WTC11 (cell line): ENCODE measurements at regions not wholly inside any gene's neighbourhood (a gene's known extent, or its start where the extent isn't known, plus 50 kb on each side); places are given as distances from the start of the nearest gene placed in this dataset.

Experiments
- ATAC-seq: fragments of 200-7000 bp; cut with Tn5 transposase; 2 replicates; pipeline ENCODE4 v1.10.0; 2021; ENCODE audit warnings: mild to moderate bottlenecking, moderate library complexity
- CTCF ChIA-PET: fragments of 300-600 bp; sonication (Branson Sonifier 250); formaldehyde crosslinking; loops from one replicate; lab custom pipeline; 2021; ENCODE audit warnings: antibody characterized with exemption; lab: Charles Lee
- POLR2A ChIA-PET: fragments of 350-600 bp; sonication (Branson Sonifier 250); formaldehyde crosslinking; loops from one replicate; lab custom pipeline; 2021; ENCODE audit warnings: antibody characterized with exemption; lab: Charles Lee
- DNase-seq: peaks from one replicate; pipeline ENCODE4 v3.0.0; 2021; ENCODE audit warnings: low spot score
- H3K27ac Mint-ChIP-seq: 2 replicates; pipeline ENCODE4 v1.8.0; 2021; ENCODE audit warnings: mixed read lengths
- H3K27me3 Mint-ChIP-seq: 2 replicates; pipeline ENCODE4 v1.8.0; 2021; ENCODE audit warnings: low read depth, mild to moderate bottlenecking, moderate library complexity, mixed read lengths
- H3K36me3 Mint-ChIP-seq: 2 replicates; pipeline ENCODE4 v1.8.0; 2021; ENCODE audit warnings: mixed read lengths
- H3K4me1 Mint-ChIP-seq: 2 replicates; pipeline ENCODE4 v1.8.0; 2022; ENCODE audit warnings: mixed read lengths
- H3K4me3 Mint-ChIP-seq: 2 replicates; pipeline ENCODE4 v1.8.0; 2021; ENCODE audit warnings: mild to moderate bottlenecking, moderate library complexity, mixed read lengths
- H3K9me3 Mint-ChIP-seq: 2 replicates; pipeline ENCODE4 v1.8.0; 2021; ENCODE audit warnings: mixed read lengths
- ARID4B ChIP-seq: sonication (generic); formaldehyde crosslinking; IDR thresholded peaks from 2 replicates; pipeline ENCODE4 v1.8.0; 2023; ENCODE audit warnings: missing genetic modification reagents, mild to moderate bottlenecking, borderline replicate concordance
- CREM ChIP-seq: sonication (generic); formaldehyde crosslinking; IDR thresholded peaks from 2 replicates; pipeline ENCODE4 v1.8.1; 2022; ENCODE audit warnings: mild to moderate bottlenecking, missing genetic modification reagents, moderate library complexity
- E2F5 ChIP-seq: sonication (generic); formaldehyde crosslinking; IDR thresholded peaks from 2 replicates; pipeline ENCODE4 v1.8.1; 2022; ENCODE audit warnings: mild to moderate bottlenecking, moderate library complexity, missing genetic modification reagents
- FOXJ3 ChIP-seq: sonication (generic); formaldehyde crosslinking; IDR thresholded peaks from 2 replicates; pipeline ENCODE4 v1.9.0; 2021; ENCODE audit warnings: missing genetic modification reagents, mild to moderate bottlenecking, borderline replicate concordance
- GRHL2 ChIP-seq: fragments of 250-450 bp; sonication (Bioruptor Pico); IDR thresholded peaks from 2 replicates; pipeline ENCODE4 v1.8.0; 2022; ENCODE audit warnings: mild to moderate bottlenecking, moderate library complexity; ENCODE audit not compliant: insufficient replicate concordance, severe bottlenecking
- HMGA2 ChIP-seq: fragments of 250-450 bp; sonication (Bioruptor Pico); IDR thresholded peaks from 2 replicates; pipeline ENCODE4 v1.4.0; 2021; ENCODE audit warnings: mild to moderate bottlenecking, moderate library complexity
- IRF2 ChIP-seq: sonication (generic); formaldehyde crosslinking; IDR thresholded peaks from 2 replicates; pipeline ENCODE4 v1.8.0; 2022; ENCODE audit warnings: low read depth, missing genetic modification reagents, borderline replicate concordance
- NFE2L1 ChIP-seq: sonication (generic); formaldehyde crosslinking; IDR thresholded peaks from 2 replicates; pipeline ENCODE4 v1.8.1; 2023; ENCODE audit warnings: missing genetic modification reagents
- OVOL2 ChIP-seq: fragments of 250-450 bp; sonication (Bioruptor Pico); IDR thresholded peaks from 2 replicates; pipeline ENCODE4 v1.9.0; 2021; ENCODE audit warnings: mild to moderate bottlenecking, borderline replicate concordance
- RELA ChIP-seq: sonication (generic); formaldehyde crosslinking; IDR thresholded peaks from 2 replicates; pipeline ENCODE4 v1.8.1; 2022; ENCODE audit warnings: missing genetic modification reagents, mild to moderate bottlenecking, borderline replicate concordance
- ZBTB21 ChIP-seq: sonication (generic); formaldehyde crosslinking; IDR thresholded peaks from 2 replicates; pipeline ENCODE4 v1.8.1; 2023; ENCODE audit warnings: mild to moderate bottlenecking, missing genetic modification reagents, borderline replicate concordance
- ZNF263 ChIP-seq: sonication (generic); formaldehyde crosslinking; IDR thresholded peaks from 2 replicates; pipeline ENCODE4 v1.8.1; 2022; ENCODE audit warnings: low read depth, mild to moderate bottlenecking, moderate library complexity, missing genetic modification reagents
- ZNF396 ChIP-seq: fragments of 250-450 bp; sonication (Bioruptor Pico); IDR thresholded peaks from 2 replicates; pipeline ENCODE4 v1.8.0; 2021; ENCODE audit warnings: mild to moderate bottlenecking, moderate library complexity, borderline replicate concordance
- ZNF512 ChIP-seq: sonication (generic); formaldehyde crosslinking; IDR thresholded peaks from 2 replicates; pipeline ENCODE4 v1.8.1; 2022; ENCODE audit warnings: missing genetic modification reagents, borderline replicate concordance
- ZNF671 ChIP-seq: fragments of 250-450 bp; sonication (Bioruptor Pico); IDR thresholded peaks from 2 replicates; pipeline ENCODE4 v1.8.0; 2021; ENCODE audit warnings: mild to moderate bottlenecking
- TF ChIP-seq, protein P1 (sequence below): sonication (generic); formaldehyde crosslinking; IDR thresholded peaks from 2 replicates; pipeline ENCODE4 v1.8.1; 2022; ENCODE audit warnings: low read depth, mild to moderate bottlenecking, moderate library complexity, missing genetic modification reagents, borderline replicate concordance
- TF ChIP-seq, protein P2 (sequence below): fragments of 250-450 bp; sonication (Bioruptor Pico); IDR thresholded peaks from 2 replicates; pipeline ENCODE4 v1.9.0; 2021; ENCODE audit warnings: moderate library complexity, mild to moderate bottlenecking, inconsistent platforms, borderline replicate concordance
- TF ChIP-seq, protein P3 (sequence below): sonication (generic); formaldehyde crosslinking; IDR thresholded peaks from 2 replicates; pipeline ENCODE4 v1.8.0; 2023; ENCODE audit warnings: mild to moderate bottlenecking, missing genetic modification reagents
- TF ChIP-seq, protein P4 (sequence below): sonication (generic); formaldehyde crosslinking; IDR thresholded peaks from 2 replicates; pipeline ENCODE4 v1.8.1; 2023; ENCODE audit warnings: mild to moderate bottlenecking, missing genetic modification reagents, moderate library complexity

GRCh38 chr2:120405759-120406099, 59.8 kb downstream of the INHBB start (continued):
- TF ChIP-seq ZNF263 (no peak), ZNF512 (no peak), FOXJ3 (CRISPR knock-in tag) (no peak), HMGA2 (CRISPR knock-in tag) (no peak)
- TF ChIP-seq, all 79 proteins: peak for 0

- H3K27ac Mint-ChIP-seq: no peak overlapping the region
- peaks cover 4% of the 10 kb centered on the region; the same call in 1 of the 2 replicates for H3K36me3 Mint-ChIP-seq
- no peak overlapping the region for H3K4me3 Mint-ChIP-seq
- H3K27me3 Mint-ChIP-seq: peaks cover 14% of the 10 kb centered on the region
- DNase-seq (no peak), ATAC-seq (no peak)
- POLR2A ChIA-PET: no interaction called here
- peaks cover 25% of the 10 kb centered on the region for H3K9me3 Mint-ChIP-seq
- TF ChIP-seq, protein P1, sequence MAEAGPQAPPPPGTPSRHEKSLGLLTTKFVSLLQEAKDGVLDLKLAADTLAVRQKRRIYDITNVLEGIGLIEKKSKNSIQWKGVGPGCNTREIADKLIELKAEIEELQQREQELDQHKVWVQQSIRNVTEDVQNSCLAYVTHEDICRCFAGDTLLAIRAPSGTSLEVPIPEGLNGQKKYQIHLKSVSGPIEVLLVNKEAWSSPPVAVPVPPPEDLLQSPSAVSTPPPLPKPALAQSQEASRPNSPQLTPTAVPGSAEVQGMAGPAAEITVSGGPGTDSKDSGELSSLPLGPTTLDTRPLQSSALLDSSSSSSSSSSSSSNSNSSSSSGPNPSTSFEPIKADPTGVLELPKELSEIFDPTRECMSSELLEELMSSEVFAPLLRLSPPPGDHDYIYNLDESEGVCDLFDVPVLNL (CRISPR knock-in tag): no peak
- TF ChIP-seq ZBTB21 (CRISPR knock-in tag): no peak
- TF ChIP-seq ZNF263: no peak
- no peak for TF ChIP-seq OVOL2 (CRISPR knock-in tag)
- TF ChIP-seq IRF2 (CRISPR knock-in tag): no peak
- TF ChIP-seq, protein P2, sequence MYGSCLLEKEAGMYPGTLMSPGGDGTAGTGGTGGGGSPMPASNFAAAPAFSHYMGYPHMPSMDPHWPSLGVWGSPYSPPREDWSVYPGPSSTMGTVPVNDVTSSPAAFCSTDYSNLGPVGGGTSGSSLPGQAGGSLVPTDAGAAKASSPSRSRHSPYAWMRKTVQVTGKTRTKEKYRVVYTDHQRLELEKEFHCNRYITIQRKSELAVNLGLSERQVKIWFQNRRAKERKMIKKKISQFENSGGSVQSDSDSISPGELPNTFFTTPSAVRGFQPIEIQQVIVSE (CRISPR knock-in tag): no peak
- TF ChIP-seq RELA (CRISPR knock-in tag): no peak
- TF ChIP-seq GRHL2: no peak
- no peak for TF ChIP-seq E2F5 (CRISPR knock-in tag)
- TF ChIP-seq ARID4B: no peak
- no peak for TF ChIP-seq CREM (CRISPR knock-in tag)
- no peak for TF ChIP-seq ZNF671 (CRISPR knock-in tag)
- no peaks in the 10 kb centered on the region for H3K4me1 Mint-ChIP-seq
- CTCF ChIA-PET: interaction anchor here (0.8 to 1.4 kb wide), 2 partner anchors 59 to 114 kb away, joined by 3 to 5 read pairs; no protein-coding TSS in a partner anchor
Measured at GRCh38 chr2:120406566-120406965, 60.6 kb downstream of the INHBB start.

DNA sequence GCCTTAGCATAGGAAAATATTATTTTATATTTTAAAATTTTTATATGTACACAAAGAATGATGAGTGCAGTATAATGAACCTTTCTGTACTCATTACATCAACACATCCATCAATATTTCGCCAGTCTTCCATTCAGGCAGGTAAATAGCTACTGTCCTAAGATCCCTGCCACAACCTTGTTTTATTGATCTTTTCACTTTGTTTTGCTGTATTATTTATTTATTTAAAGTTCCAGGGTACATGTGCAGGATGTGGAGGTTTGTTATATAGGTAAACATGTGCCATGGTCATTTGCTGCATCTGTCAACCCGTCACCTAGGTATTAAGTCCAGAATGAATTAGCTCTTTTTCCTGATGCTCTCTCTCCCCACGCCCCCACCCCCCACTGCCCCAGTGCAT, 64.6 kb downstream of the INHBB start:
- DNase-seq: no peak
- H3K4me3 Mint-ChIP-seq: no peak overlapping the region
- no peak for ATAC-seq
- H3K27me3 Mint-ChIP-seq: peaks cover 19% of the 10 kb centered on the region
- peaks cover 4% of the 10 kb centered on the region; the same call in 1 of the 2 replicates for H3K36me3 Mint-ChIP-seq
- H3K9me3 Mint-ChIP-seq: peaks cover 25% of the 10 kb centered on the region
- peaks cover 7% of the 10 kb centered on the region for H3K4me1 Mint-ChIP-seq
- CTCF ChIA-PET: no interaction called here
- POLR2A ChIA-PET: no interaction called here
- H3K27ac Mint-ChIP-seq: no peak overlapping the region
- TF ChIP-seq IRF2 (CRISPR knock-in tag) (no peak), NFE2L1 (CRISPR knock-in tag) (no peak), ZNF396 (CRISPR knock-in tag) (no peak)
- TF ChIP-seq, protein P3, sequence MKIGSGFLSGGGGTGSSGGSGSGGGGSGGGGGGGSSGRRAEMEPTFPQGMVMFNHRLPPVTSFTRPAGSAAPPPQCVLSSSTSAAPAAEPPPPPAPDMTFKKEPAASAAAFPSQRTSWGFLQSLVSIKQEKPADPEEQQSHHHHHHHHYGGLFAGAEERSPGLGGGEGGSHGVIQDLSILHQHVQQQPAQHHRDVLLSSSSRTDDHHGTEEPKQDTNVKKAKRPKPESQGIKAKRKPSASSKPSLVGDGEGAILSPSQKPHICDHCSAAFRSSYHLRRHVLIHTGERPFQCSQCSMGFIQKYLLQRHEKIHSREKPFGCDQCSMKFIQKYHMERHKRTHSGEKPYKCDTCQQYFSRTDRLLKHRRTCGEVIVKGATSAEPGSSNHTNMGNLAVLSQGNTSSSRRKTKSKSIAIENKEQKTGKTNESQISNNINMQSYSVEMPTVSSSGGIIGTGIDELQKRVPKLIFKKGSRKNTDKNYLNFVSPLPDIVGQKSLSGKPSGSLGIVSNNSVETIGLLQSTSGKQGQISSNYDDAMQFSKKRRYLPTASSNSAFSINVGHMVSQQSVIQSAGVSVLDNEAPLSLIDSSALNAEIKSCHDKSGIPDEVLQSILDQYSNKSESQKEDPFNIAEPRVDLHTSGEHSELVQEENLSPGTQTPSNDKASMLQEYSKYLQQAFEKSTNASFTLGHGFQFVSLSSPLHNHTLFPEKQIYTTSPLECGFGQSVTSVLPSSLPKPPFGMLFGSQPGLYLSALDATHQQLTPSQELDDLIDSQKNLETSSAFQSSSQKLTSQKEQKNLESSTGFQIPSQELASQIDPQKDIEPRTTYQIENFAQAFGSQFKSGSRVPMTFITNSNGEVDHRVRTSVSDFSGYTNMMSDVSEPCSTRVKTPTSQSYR (CRISPR knock-in tag): no peak
- TF ChIP-seq, protein P4, sequence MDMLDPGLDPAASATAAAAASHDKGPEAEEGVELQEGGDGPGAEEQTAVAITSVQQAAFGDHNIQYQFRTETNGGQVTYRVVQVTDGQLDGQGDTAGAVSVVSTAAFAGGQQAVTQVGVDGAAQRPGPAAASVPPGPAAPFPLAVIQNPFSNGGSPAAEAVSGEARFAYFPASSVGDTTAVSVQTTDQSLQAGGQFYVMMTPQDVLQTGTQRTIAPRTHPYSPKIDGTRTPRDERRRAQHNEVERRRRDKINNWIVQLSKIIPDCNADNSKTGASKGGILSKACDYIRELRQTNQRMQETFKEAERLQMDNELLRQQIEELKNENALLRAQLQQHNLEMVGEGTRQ (CRISPR knock-in tag): no peak
